GM18951 (cell line): ENCODE measurements at regions not wholly inside any gene's neighbourhood (a gene's known extent, or its start where the extent isn't known, plus 50 kb on each side); places are given as distances from the start of the nearest gene placed in this dataset.

ENCODE experiments used
- POLR2A ChIP-seq: IDR thresholded peaks from 4 replicates; pipeline ENCODE4 v1.6.1; 2011; ENCODE audit warnings: mild to moderate bottlenecking; ENCODE audit not compliant: insufficient read length, insufficient read depth; ENCODE audit errors: extremely low read depth
- in situ Hi-C: fragments of 300-500 bp; cut with MboI; formaldehyde crosslinking; loops from one replicate; pipeline ENCODE4 v1.12.0; 2022; ENCODE audit warnings: low sequenced_read_pairs, mixed read lengths, inconsistent platforms; ENCODE audit not compliant: unreplicated experiment

GRCh38 chrX:137352101-137352660, 213.7 kb upstream of the ZIC3 start:
- no peak for TF ChIP-seq POLR2A
- in situ Hi-C loops: no loop called here

GRCh38 chrX:137342969-137343368, 223.0 kb upstream of the ZIC3 start:
- in situ Hi-C loops: no loop called here
- TF ChIP-seq POLR2A: no peak

- TF ChIP-seq POLR2A: no peak
- in situ Hi-C loops: no loop called here
Observed at GRCh38 chrX:137313627-137314026, 252.3 kb upstream of the ZIC3 start.

GRCh38 chrX:137305404-137305803, 260.5 kb upstream of the ZIC3 start:
- TF ChIP-seq POLR2A: no peak
- in situ Hi-C loops: no loop called here

- in situ Hi-C loops: no loop called here
Observed at GRCh38 chrX:137297167-137297566, 263.4 kb upstream of the GPR101 start.

GRCh38 chrX:137290011-137290410, 256.2 kb upstream of the GPR101 start:
- in situ Hi-C loops: no loop called here
- no peak for TF ChIP-seq POLR2A

More at GRCh38 chrX:137297167-137297566, 263.4 kb upstream of the GPR101 start:
- no peak for TF ChIP-seq POLR2A

GRCh38 chrX:137287191-137287590, 253.4 kb upstream of the GPR101 start:
- no peak for TF ChIP-seq POLR2A
- in situ Hi-C loops: no loop called here

GRCh38 chrX:137286423-137286822, 252.6 kb upstream of the GPR101 start:
- TF ChIP-seq POLR2A: no peak
- in situ Hi-C loops: no loop called here

- in situ Hi-C loops: no loop called here
- TF ChIP-seq POLR2A: no peak
Observed at GRCh38 chrX:137278825-137279224, 245.0 kb upstream of the GPR101 start.

- in situ Hi-C loops: no loop called here
- TF ChIP-seq POLR2A: no peak
Observed at GRCh38 chrX:137263374-137263773, 229.6 kb upstream of the GPR101 start.

GRCh38 chrX:137245183-137245582, 211.4 kb upstream of the GPR101 start:
- TF ChIP-seq POLR2A: no peak
- in situ Hi-C loops: no loop called here

GRCh38 chrX:137236837-137237236, 203.0 kb upstream of the GPR101 start:
- TF ChIP-seq POLR2A: no peak
- in situ Hi-C loops: no loop called here

- TF ChIP-seq POLR2A: no peak
- in situ Hi-C loops: no loop called here
Observed at GRCh38 chrX:137234651-137235402, 201.0 kb upstream of the GPR101 start.

- TF ChIP-seq POLR2A: no peak
- in situ Hi-C loops: no loop called here
Observed at GRCh38 chrX:137233478-137233877, 199.7 kb upstream of the GPR101 start.

GRCh38 chrX:137227151-137227550, 193.4 kb upstream of the GPR101 start:
- TF ChIP-seq POLR2A: no peak
- in situ Hi-C loops: no loop called here

GRCh38 chrX:137215467-137215866, 181.7 kb upstream of the GPR101 start:
- in situ Hi-C loops: no loop called here
- no peak for TF ChIP-seq POLR2A
